MCF 10A (cell line): ENCODE measurements at regions not wholly inside any gene's neighbourhood (a gene's known extent, or its start where the extent isn't known, plus 50 kb on each side); places are given as distances from the start of the nearest gene placed in this dataset.

ENCODE experiments used
- BruUV-seq: library from RNA; stranded (reverse); fragments of 400-500 nt; replicated peaks from 2 replicates; lab custom pipeline; 2021; lab: Mats Ljungman, UMichigan
- CTCF ChIA-PET: fragments of 300-600 bp; sonication (Branson Sonifier 250); formaldehyde crosslinking; extraction: SDS; loops from one replicate; lab custom pipeline; 2021; ENCODE audit warnings: antibody characterized with exemption, inconsistent platforms; lab: Yijun Ruan, JAX
- POLR2A ChIA-PET: fragments of 300-600, 350-650 bp; sonication (Branson Sonifier 250); formaldehyde crosslinking; extraction: SDS; loops from one replicate; lab custom pipeline; 2020; ENCODE audit warnings: antibody characterized with exemption, inconsistent platforms; lab: Yijun Ruan, JAX
- DNase-seq: peaks from one replicate; pipeline ENCODE4 v3.0.0-alpha.2; 2018; ENCODE audit not compliant: unreplicated experiment
- H3K27ac Mint-ChIP-seq: one replicate; pipeline ENCODE4 v1.8.0; 2022; ENCODE audit warnings: mild to moderate bottlenecking, low read depth, mixed read lengths; ENCODE audit not compliant: unreplicated experiment
- H3K27me3 Mint-ChIP-seq: one replicate; pipeline ENCODE4 v1.8.0; 2022; ENCODE audit warnings: mixed read lengths; ENCODE audit not compliant: insufficient read depth, unreplicated experiment
- H3K36me3 Mint-ChIP-seq: one replicate; pipeline ENCODE4 v1.8.0; 2022; ENCODE audit warnings: mild to moderate bottlenecking, moderate library complexity, mixed read lengths; ENCODE audit not compliant: insufficient read depth, unreplicated experiment
- H3K4me1 Mint-ChIP-seq: one replicate; pipeline ENCODE4 v1.8.0; 2022; ENCODE audit warnings: mixed read lengths; ENCODE audit not compliant: insufficient read depth, unreplicated experiment
- H3K4me3 Mint-ChIP-seq: one replicate; pipeline ENCODE4 v1.8.0; 2022; ENCODE audit warnings: mild to moderate bottlenecking, moderate library complexity, mixed read lengths; ENCODE audit not compliant: unreplicated experiment
- H3K9me3 Mint-ChIP-seq: one replicate; pipeline ENCODE4 v1.8.0; 2022; ENCODE audit warnings: mixed read lengths; ENCODE audit not compliant: unreplicated experiment
- CTCF ChIP-seq: fragments of 200-600 bp; IDR thresholded peaks from one replicate; pipeline ENCODE4 v1.8.0; 2022; ENCODE audit warnings: antibody characterized with exemption, mild to moderate bottlenecking; ENCODE audit not compliant: unreplicated experiment
- intact Hi-C: fragments of 100-400 bp; cut with micrococcal nuclease; formaldehyde crosslinking; loops from 2 replicates; pipeline ENCODE4 v1.14.1; 2022

- H3K27ac Mint-ChIP-seq: no peak overlapping the region
- H3K27me3 Mint-ChIP-seq: no peaks in the 10 kb centered on the region
- ChIA-PET CTCF (interaction anchor here (0.6 to 1.5 kb wide), 3 partner anchors 9 to 807 kb away, joined by 3 read pairs; no protein-coding TSS in a partner anchor), POLR2A (interaction anchor here (0.6 kb wide), 1 partner anchor 331 kb away, joined by 3 read pairs; no protein-coding TSS in a partner anchor)
- BruUV-seq: no TSS peak
- peaks cover 36% of the 10 kb centered on the region for H3K9me3 Mint-ChIP-seq
- H3K4me1 Mint-ChIP-seq: no peaks in the 10 kb centered on the region
- intact Hi-C loops: no loop called here
- no peak for TF ChIP-seq CTCF
- DNase-seq: no peak
- H3K36me3 Mint-ChIP-seq: no peaks in the 10 kb centered on the region
- H3K4me3 Mint-ChIP-seq: no peak overlapping the region
Observed at GRCh38 chr18:51865538-51865937, 474.5 kb upstream of the DCC start.

GRCh38 chr18:51867767-51868166, 472.2 kb upstream of the DCC start:
- H3K9me3 Mint-ChIP-seq: peaks cover 46% of the 10 kb centered on the region

GRCh38 chr18:51878724-51879123, 461.3 kb upstream of the DCC start:
- BruUV-seq: no TSS peak
- no peak for TF ChIP-seq CTCF
- peaks cover 8% of the 10 kb centered on the region for H3K9me3 Mint-ChIP-seq
- ChIA-PET CTCF (interaction anchor here (0.5 to 0.7 kb wide), 2 partner anchors 262 to 270 kb away, joined by 3 to 4 read pairs; no protein-coding TSS in a partner anchor), POLR2A (no interaction called here)
- no peaks in the 10 kb centered on the region for H3K27me3 Mint-ChIP-seq
- H3K4me3 Mint-ChIP-seq: no peak overlapping the region
- H3K36me3 Mint-ChIP-seq: no peaks in the 10 kb centered on the region
- H3K27ac Mint-ChIP-seq: no peak overlapping the region
- intact Hi-C loops: no loop called here
- no peaks in the 10 kb centered on the region for H3K4me1 Mint-ChIP-seq
- no peak for DNase-seq

More at GRCh38 chr18:51867767-51868166, 472.2 kb upstream of the DCC start:
- peak; percentile 55 for DNase-seq
- ChIA-PET CTCF (interaction anchor here (0.7 kb wide), 1 partner anchor 44 kb away, joined by 3 read pairs; no protein-coding TSS in a partner anchor), POLR2A (no interaction called here)
- no TSS peak for BruUV-seq
- Mint-ChIP-seq H3K36me3 (no peaks in the 10 kb centered on the region), H3K27me3 (no peaks in the 10 kb centered on the region), H3K27ac (no peak overlapping the region), H3K4me3 (no peak overlapping the region), H3K4me1 (no peaks in the 10 kb centered on the region)
- no peak for TF ChIP-seq CTCF
- intact Hi-C loops: no loop called here

GRCh38 chr18:51879329-51879728, 460.7 kb upstream of the DCC start:
- DNase-seq: no peak
- ChIA-PET CTCF (interaction anchor here (0.7 kb wide), 2 partner anchors 117 to 262 kb away, joined by 3 read pairs; no protein-coding TSS in a partner anchor), POLR2A (no interaction called here)
- Mint-ChIP-seq H3K36me3 (no peaks in the 10 kb centered on the region), H3K9me3 (peaks cover 8% of the 10 kb centered on the region), H3K4me3 (no peak overlapping the region), H3K27me3 (no peaks in the 10 kb centered on the region), H3K27ac (no peak overlapping the region), H3K4me1 (no peaks in the 10 kb centered on the region)
- BruUV-seq: no TSS peak
- intact Hi-C loops: no loop called here
- no peak for TF ChIP-seq CTCF
